Liver (tissue), 8 donors: ENCODE measurements at regions not wholly inside any gene's neighbourhood (a gene's known extent, or its start where the extent isn't known, plus 50 kb on each side); places are given as distances from the start of the nearest gene placed in this dataset.

Experiments
- DNase-seq: peaks from one replicate; pipeline ENCODE4 v3.0.0-alpha.2; 2017; ENCODE audit warnings: low spot score
- H3K27ac ChIP-seq, 2 donors: one replicate each; pipeline ENCODE4 v1.7.0; 2013; ENCODE audit warnings: inconsistent platforms in 2 of 2, low read length in 2 of 2, control low read depth in 1 of 2, low read depth in 1 of 2, mild to moderate bottlenecking in 1 of 2
- H3K27me3 ChIP-seq, 4 donors: one replicate each; pipeline versions ENCODE4 v1.6.1 to v1.7.0; 2013; ENCODE audit warnings: low read length in 3 of 4, inconsistent platforms in 1 of 4, mild to moderate bottlenecking in 1 of 4, moderate library complexity in 1 of 4; ENCODE audit not compliant: control insufficient read depth in 4 of 4, insufficient read depth in 4 of 4
- H3K36me3 ChIP-seq, 4 donors: one replicate each; pipeline versions ENCODE4 v1.6.1 to v1.7.0; 2013; ENCODE audit warnings: low read length in 3 of 4, mild to moderate bottlenecking in 3 of 4, low read depth in 1 of 4, moderate library complexity in 1 of 4; ENCODE audit not compliant: control insufficient read depth in 4 of 4, insufficient read depth in 3 of 4
- H3K4me1 ChIP-seq, 4 donors: one replicate each; pipeline versions ENCODE4 v1.6.1 to v1.7.0; 2013; ENCODE audit warnings: low read length in 3 of 4, mild to moderate bottlenecking in 3 of 4, moderate library complexity in 1 of 4; ENCODE audit not compliant: control insufficient read depth in 4 of 4, insufficient read depth in 4 of 4
- H3K4me3 ChIP-seq, 3 donors: one replicate each; pipeline versions ENCODE4 v1.6.1 to v1.7.0; 2013; ENCODE audit warnings: low read length in 3 of 3, control low read depth in 1 of 3, low read depth in 1 of 3, mild to moderate bottlenecking in 1 of 3
- H3K9ac ChIP-seq, 2 donors: one replicate each; pipeline ENCODE4 v1.7.0; 2013; ENCODE audit warnings: low read length in 2 of 2, mild to moderate bottlenecking in 2 of 2, moderate library complexity in 2 of 2, control low read depth in 1 of 2, low read depth in 1 of 2
- H3K9me3 ChIP-seq, 4 donors: one replicate each; pipeline versions ENCODE4 v1.6.1 to v1.7.0; 2013; ENCODE audit warnings: low read length in 3 of 4; ENCODE audit not compliant: control insufficient read depth in 4 of 4
- ATF3 ChIP-seq: IDR thresholded peaks from 2 replicates; pipeline ENCODE4 v1.6.1; 2016; ENCODE audit warnings: antibody characterized with exemption
- EGR1 ChIP-seq, 2 donors: IDR thresholded peaks; 2 replicates each; pipeline ENCODE4 v1.6.1; 2016 to 2018; ENCODE audit warnings: antibody characterized with exemption in 2 of 2, low read depth in 2 of 2
- FOXA1 ChIP-seq: IDR thresholded peaks from 2 replicates; pipeline ENCODE4 v1.6.1; 2016; ENCODE audit warnings: antibody characterized with exemption
- FOXA2 ChIP-seq: IDR thresholded peaks from 2 replicates; pipeline ENCODE4 v1.6.1; 2016; ENCODE audit warnings: antibody characterized with exemption
- GABPA ChIP-seq, 2 donors: IDR thresholded peaks in 1 of 2; conservative IDR thresholded peaks in 1 of 2; 2 replicates each; pipeline ENCODE4 v1.6.1; 2016; ENCODE audit warnings: antibody characterized with exemption in 2 of 2, mild to moderate bottlenecking in 1 of 2, moderate library complexity in 1 of 2
- HNF4A ChIP-seq, 2 donors: conservative IDR thresholded peaks; 2 replicates each; pipeline ENCODE4 v1.6.1; 2016; ENCODE audit warnings: antibody characterized with exemption in 2 of 2, mild to moderate bottlenecking in 2 of 2
- HNF4G ChIP-seq: IDR thresholded peaks from 2 replicates; pipeline ENCODE4 v1.6.1; 2016; ENCODE audit warnings: antibody characterized with exemption
- JUND ChIP-seq, 2 donors: IDR thresholded peaks; 2 replicates each; pipeline ENCODE4 v1.6.1; 2016; ENCODE audit warnings: antibody characterized with exemption in 2 of 2
- NR2F2 ChIP-seq: IDR thresholded peaks from 2 replicates; pipeline ENCODE4 v1.6.1; 2016; ENCODE audit warnings: antibody characterized with exemption
- RAD21 ChIP-seq, 2 donors: IDR thresholded peaks; 2 replicates each; pipeline ENCODE4 v1.6.1; 2016; ENCODE audit warnings: antibody characterized with exemption in 2 of 2, mild to moderate bottlenecking in 2 of 2
- RXRA ChIP-seq, 2 donors: IDR thresholded peaks; 2 replicates each; pipeline ENCODE4 v1.6.1; 2017 to 2018; ENCODE audit warnings: antibody characterized with exemption in 2 of 2, mild to moderate bottlenecking in 1 of 2
- SP1 ChIP-seq: IDR thresholded peaks from 2 replicates; pipeline ENCODE4 v1.6.1; 2018; ENCODE audit warnings: antibody characterized with exemption, mild to moderate bottlenecking
- TAF1 ChIP-seq: conservative IDR thresholded peaks from 2 replicates; pipeline ENCODE4 v1.6.1; 2016; ENCODE audit warnings: antibody characterized with exemption, mild to moderate bottlenecking
- YY1 ChIP-seq: IDR thresholded peaks from 2 replicates; pipeline ENCODE4 v1.6.1; 2016; ENCODE audit warnings: antibody characterized with exemption, mild to moderate bottlenecking
- WGBS: extraction: QIAGEN DNeasy Blood & Tissue Kit; methylation state at CpG from one replicate; pipeline ENCODE4 v1.1.7; 2013; 5-methylcytosine and 5-hydroxymethylcytosine counted together
- TF ChIP-seq, protein P1 (sequence below): IDR thresholded peaks from 2 replicates; pipeline ENCODE4 v1.6.1; 2016; ENCODE audit warnings: antibody characterized with exemption
- TF ChIP-seq, protein P2 (sequence below): IDR thresholded peaks from 2 replicates; pipeline ENCODE4 v1.6.1; 2016; ENCODE audit warnings: antibody characterized with exemption
- TF ChIP-seq, protein P3 (sequence below): IDR thresholded peaks from 2 replicates; pipeline ENCODE4 v1.6.1; 2016; ENCODE audit warnings: antibody characterized with exemption, mild to moderate bottlenecking
- TF ChIP-seq, protein P4 (sequence below): fragments of 150-350 bp; IDR thresholded peaks from 2 replicates; pipeline ENCODE4 v1.5.1; 2017; ENCODE audit warnings: improper control_type of control experiment, low read depth, low read length; ENCODE audit not compliant: missing input control
- donor health status: healthy.
- donor health status: healthy.
- donor health status: healthy.
- donor health status: healthy.
- donor health status: healthy.

GRCh38 chr13:99687723-99688397, 186.6 kb downstream of the TM9SF2 start:
- WGBS, result 97% methylated on average over 5 of the region's 5 CpGs
- Histone ChIP-seq H3K9me3 (no peaks in the 10 kb centered on the region), H3K27me3 (no peaks in the 10 kb centered on the region), H3K36me3 (no peaks in the 10 kb centered on the region), H3K4me1 (no peaks in the 10 kb centered on the region), H3K9ac (no peak overlapping the region), H3K27ac (no peak overlapping the region), H3K4me3 (no peak overlapping the region)
- no peak for DNase-seq
- TF ChIP-seq JUND (IDR thresholded peaks at IDR 0.05) (no peak), HNF4A (conservative IDR thresholded peaks at IDR 0.05) (no peak), RXRA (IDR thresholded peaks at IDR 0.05) (no peak), YY1 (no peak), TAF1 (no peak), NR2F2 (no peak), HNF4G (no peak), RAD21 (IDR thresholded peaks at IDR 0.05) (no peak), GABPA (IDR thresholded peaks at IDR 0.05 in 1 of 2, conservative IDR thresholded peaks at IDR 0.05 in 1 of 2) (no peak), SP1 (no peak), ATF3 (no peak), FOXA2 (no peak), FOXA1 (no peak), EGR1 (IDR thresholded peaks at IDR 0.05; ENCODE audit: low read depth in 2 of 2) (no peak)
- TF ChIP-seq, protein P1, sequence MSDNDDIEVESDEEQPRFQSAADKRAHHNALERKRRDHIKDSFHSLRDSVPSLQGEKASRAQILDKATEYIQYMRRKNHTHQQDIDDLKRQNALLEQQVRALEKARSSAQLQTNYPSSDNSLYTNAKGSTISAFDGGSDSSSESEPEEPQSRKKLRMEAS, result no peak
- TF ChIP-seq, protein P2, sequence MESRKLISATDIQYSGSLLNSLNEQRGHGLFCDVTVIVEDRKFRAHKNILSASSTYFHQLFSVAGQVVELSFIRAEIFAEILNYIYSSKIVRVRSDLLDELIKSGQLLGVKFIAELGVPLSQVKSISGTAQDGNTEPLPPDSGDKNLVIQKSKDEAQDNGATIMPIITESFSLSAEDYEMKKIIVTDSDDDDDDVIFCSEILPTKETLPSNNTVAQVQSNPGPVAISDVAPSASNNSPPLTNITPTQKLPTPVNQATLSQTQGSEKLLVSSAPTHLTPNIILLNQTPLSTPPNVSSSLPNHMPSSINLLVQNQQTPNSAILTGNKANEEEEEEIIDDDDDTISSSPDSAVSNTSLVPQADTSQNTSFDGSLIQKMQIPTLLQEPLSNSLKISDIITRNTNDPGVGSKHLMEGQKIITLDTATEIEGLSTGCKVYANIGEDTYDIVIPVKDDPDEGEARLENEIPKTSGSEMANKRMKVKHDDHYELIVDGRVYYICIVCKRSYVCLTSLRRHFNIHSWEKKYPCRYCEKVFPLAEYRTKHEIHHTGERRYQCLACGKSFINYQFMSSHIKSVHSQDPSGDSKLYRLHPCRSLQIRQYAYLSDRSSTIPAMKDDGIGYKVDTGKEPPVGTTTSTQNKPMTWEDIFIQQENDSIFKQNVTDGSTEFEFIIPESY, result no peak
- TF ChIP-seq, protein P3, sequence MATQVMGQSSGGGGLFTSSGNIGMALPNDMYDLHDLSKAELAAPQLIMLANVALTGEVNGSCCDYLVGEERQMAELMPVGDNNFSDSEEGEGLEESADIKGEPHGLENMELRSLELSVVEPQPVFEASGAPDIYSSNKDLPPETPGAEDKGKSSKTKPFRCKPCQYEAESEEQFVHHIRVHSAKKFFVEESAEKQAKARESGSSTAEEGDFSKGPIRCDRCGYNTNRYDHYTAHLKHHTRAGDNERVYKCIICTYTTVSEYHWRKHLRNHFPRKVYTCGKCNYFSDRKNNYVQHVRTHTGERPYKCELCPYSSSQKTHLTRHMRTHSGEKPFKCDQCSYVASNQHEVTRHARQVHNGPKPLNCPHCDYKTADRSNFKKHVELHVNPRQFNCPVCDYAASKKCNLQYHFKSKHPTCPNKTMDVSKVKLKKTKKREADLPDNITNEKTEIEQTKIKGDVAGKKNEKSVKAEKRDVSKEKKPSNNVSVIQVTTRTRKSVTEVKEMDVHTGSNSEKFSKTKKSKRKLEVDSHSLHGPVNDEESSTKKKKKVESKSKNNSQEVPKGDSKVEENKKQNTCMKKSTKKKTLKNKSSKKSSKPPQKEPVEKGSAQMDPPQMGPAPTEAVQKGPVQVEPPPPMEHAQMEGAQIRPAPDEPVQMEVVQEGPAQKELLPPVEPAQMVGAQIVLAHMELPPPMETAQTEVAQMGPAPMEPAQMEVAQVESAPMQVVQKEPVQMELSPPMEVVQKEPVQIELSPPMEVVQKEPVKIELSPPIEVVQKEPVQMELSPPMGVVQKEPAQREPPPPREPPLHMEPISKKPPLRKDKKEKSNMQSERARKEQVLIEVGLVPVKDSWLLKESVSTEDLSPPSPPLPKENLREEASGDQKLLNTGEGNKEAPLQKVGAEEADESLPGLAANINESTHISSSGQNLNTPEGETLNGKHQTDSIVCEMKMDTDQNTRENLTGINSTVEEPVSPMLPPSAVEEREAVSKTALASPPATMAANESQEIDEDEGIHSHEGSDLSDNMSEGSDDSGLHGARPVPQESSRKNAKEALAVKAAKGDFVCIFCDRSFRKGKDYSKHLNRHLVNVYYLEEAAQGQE, result no peak
- TF ChIP-seq, protein P4, sequence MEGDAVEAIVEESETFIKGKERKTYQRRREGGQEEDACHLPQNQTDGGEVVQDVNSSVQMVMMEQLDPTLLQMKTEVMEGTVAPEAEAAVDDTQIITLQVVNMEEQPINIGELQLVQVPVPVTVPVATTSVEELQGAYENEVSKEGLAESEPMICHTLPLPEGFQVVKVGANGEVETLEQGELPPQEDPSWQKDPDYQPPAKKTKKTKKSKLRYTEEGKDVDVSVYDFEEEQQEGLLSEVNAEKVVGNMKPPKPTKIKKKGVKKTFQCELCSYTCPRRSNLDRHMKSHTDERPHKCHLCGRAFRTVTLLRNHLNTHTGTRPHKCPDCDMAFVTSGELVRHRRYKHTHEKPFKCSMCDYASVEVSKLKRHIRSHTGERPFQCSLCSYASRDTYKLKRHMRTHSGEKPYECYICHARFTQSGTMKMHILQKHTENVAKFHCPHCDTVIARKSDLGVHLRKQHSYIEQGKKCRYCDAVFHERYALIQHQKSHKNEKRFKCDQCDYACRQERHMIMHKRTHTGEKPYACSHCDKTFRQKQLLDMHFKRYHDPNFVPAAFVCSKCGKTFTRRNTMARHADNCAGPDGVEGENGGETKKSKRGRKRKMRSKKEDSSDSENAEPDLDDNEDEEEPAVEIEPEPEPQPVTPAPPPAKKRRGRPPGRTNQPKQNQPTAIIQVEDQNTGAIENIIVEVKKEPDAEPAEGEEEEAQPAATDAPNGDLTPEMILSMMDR, result no peak
